ENCODE measurements at regions not wholly inside any gene's neighbourhood (a gene's known extent, or its start where the extent isn't known, plus 50 kb on each side); places are given as distances from the start of the nearest gene placed in this dataset.

- POLR2A ChIA-PET = no interaction called here
- no peak for TF ChIP-seq CTCF (IDR thresholded peaks at IDR 0.05; ENCODE audit: control extremely low read depth, extremely low read depth, low read depth, missing control alignments)
- no peak for DNase-seq (ENCODE audit: extremely low spot score)
- CTCF ChIA-PET = no interaction called here
Measured at GRCh38 chr3:103924544-103924943, 1442.2 kb upstream of the ALCAM start.

GRCh38 chr3:103926936-103927335, 1439.8 kb upstream of the ALCAM start:
- ChIA-PET POLR2A (no interaction called here), CTCF (interaction anchor here (0.8 to 1.5 kb wide), 2 partner anchors 9 to 12 kb away, joined by 3 to 4 read pairs; no protein-coding TSS in a partner anchor)
- no peak for DNase-seq (ENCODE audit: extremely low spot score)
- no peak for TF ChIP-seq CTCF (IDR thresholded peaks at IDR 0.05; ENCODE audit: control extremely low read depth, extremely low read depth, low read depth, missing control alignments)

GRCh38 chr3:103927896-103928295, 1438.8 kb upstream of the ALCAM start:
- DNase-seq (ENCODE audit: extremely low spot score) = no peak
- ChIA-PET POLR2A (no interaction called here), CTCF (no interaction called here)
- TF ChIP-seq CTCF (IDR thresholded peaks at IDR 0.05; ENCODE audit: control extremely low read depth, extremely low read depth, low read depth, missing control alignments) = no peak

- CTCF ChIA-PET = no interaction called here
- POLR2A ChIA-PET = no interaction called here
- no peak for DNase-seq (ENCODE audit: extremely low spot score)
Measured at GRCh38 chr3:103937094-103937493, 1429.6 kb upstream of the ALCAM start.

GRCh38 chr3:103947062-103947461, 1419.6 kb upstream of the ALCAM start:
- TF ChIP-seq CTCF (IDR thresholded peaks at IDR 0.05; ENCODE audit: control extremely low read depth, extremely low read depth, low read depth, missing control alignments) = no peak
- POLR2A ChIA-PET = no interaction called here
- no peak for DNase-seq (ENCODE audit: extremely low spot score)
- CTCF ChIA-PET = no interaction called here

More at GRCh38 chr3:103937094-103937493, 1429.6 kb upstream of the ALCAM start:
- TF ChIP-seq CTCF (IDR thresholded peaks at IDR 0.05; ENCODE audit: control extremely low read depth, extremely low read depth, low read depth, missing control alignments) = no peak

GRCh38 chr3:103949693-103950092, 1417.0 kb upstream of the ALCAM start:
- ChIA-PET POLR2A (no interaction called here), CTCF (no interaction called here)
- no peak for DNase-seq (ENCODE audit: extremely low spot score)
- no peak for TF ChIP-seq CTCF (IDR thresholded peaks at IDR 0.05; ENCODE audit: control extremely low read depth, extremely low read depth, low read depth, missing control alignments)

GRCh38 chr3:103950676-103951075, 1416.0 kb upstream of the ALCAM start:
- ChIA-PET POLR2A (no interaction called here), CTCF (no interaction called here)
- no peak for TF ChIP-seq CTCF (IDR thresholded peaks at IDR 0.05; ENCODE audit: control extremely low read depth, extremely low read depth, low read depth, missing control alignments)
- no peak for DNase-seq (ENCODE audit: extremely low spot score)

Data from GM10248 (cell line).